GM13976 (cell line): ENCODE measurements at regions not wholly inside any gene's neighbourhood (a gene's known extent, or its start where the extent isn't known, plus 50 kb on each side); places are given as distances from the start of the nearest gene placed in this dataset.

Experiments
- DNase-seq: peaks from one replicate; pipeline ENCODE4 v3.0.0; 2012; ENCODE audit warnings: low spot score
- CTCF ChIP-seq: IDR thresholded peaks from 2 replicates; pipeline ENCODE4 v1.5.1; 2012; ENCODE audit warnings: borderline replicate concordance, mild to moderate bottlenecking; ENCODE audit not compliant: insufficient read depth; ENCODE audit errors: extremely low read depth, missing control alignments, control extremely low read depth
- in situ Hi-C: fragments of 300-500 bp; cut with MboI; formaldehyde crosslinking; loops from one replicate; pipeline ENCODE4 v1.12.0; 2022; ENCODE audit warnings: low sequenced_read_pairs, mixed read lengths, inconsistent platforms; ENCODE audit not compliant: unreplicated experiment

GRCh38 chr2:104904889-104905288 lies 51.0 kb downstream of the POU3F3 start:
- no peak for TF ChIP-seq CTCF
- in situ Hi-C loops = no loop called here
- no peak for DNase-seq

GRCh38 chr2:104909317-104909716 lies 55.4 kb downstream of the POU3F3 start:
- no peak for TF ChIP-seq CTCF
- in situ Hi-C loops = no loop called here
- DNase-seq = no peak

GRCh38 chr2:104914509-104914908 lies 60.6 kb downstream of the POU3F3 start:
- no peak for TF ChIP-seq CTCF
- DNase-seq = no peak
- in situ Hi-C loops = no loop called here

GRCh38 chr2:104915107-104915793 lies 61.3 kb downstream of the POU3F3 start:
- DNase-seq = no peak
- in situ Hi-C loops = no loop called here
- TF ChIP-seq CTCF = no peak

GRCh38 chr2:104919127-104919526 lies 65.2 kb downstream of the POU3F3 start:
- in situ Hi-C loops = no loop called here
- DNase-seq = no peak
- TF ChIP-seq CTCF = no peak

GRCh38 chr2:104923665-104924064 lies 69.8 kb downstream of the POU3F3 start:
- no peak for DNase-seq
- TF ChIP-seq CTCF = no peak
- in situ Hi-C loops = no loop called here

- DNase-seq = no peak
- in situ Hi-C loops = no loop called here
- TF ChIP-seq CTCF = no peak
These were observed 75.7 kb downstream of the POU3F3 start for GRCh38 chr2:104929663-104930062.
